Neural cell (in vitro differentiated cells): ENCODE measurements at regions not wholly inside any gene's neighbourhood (a gene's known extent, or its start where the extent isn't known, plus 50 kb on each side); places are given as distances from the start of the nearest gene placed in this dataset.

Source experiments
- H2AFZ ChIP-seq: fragments of 200-600, 300-800 bp; sonication (generic), shearing (Covaris generic); 2 replicates; pipeline ENCODE4 v1.6.0; 2014; ENCODE audit warnings: low read depth, mild to moderate bottlenecking, antibody characterized with exemption, low read length, moderate library complexity
- H3F3A ChIP-seq: fragments of 200-600 bp; shearing (Covaris generic); 2 replicates; pipeline ENCODE4 v1.6.1; 2016; ENCODE audit warnings: mild to moderate bottlenecking, moderate library complexity, mixed read lengths, antibody characterized with exemption, low read length; ENCODE audit not compliant: insufficient read depth, poor library complexity, severe bottlenecking
- H3K27ac ChIP-seq: fragments of 200-600, 300-800 bp; sonication (generic), shearing (Covaris generic); 2 replicates; pipeline ENCODE4 v1.5.1; 2014; ENCODE audit warnings: mild to moderate bottlenecking, low read length, moderate library complexity
- H3K27me3 ChIP-seq: fragments of 300-800, 200-600 bp; sonication (generic), shearing (Covaris generic); 2 replicates; pipeline ENCODE4 v1.6.0; 2014; ENCODE audit warnings: mild to moderate bottlenecking, low read depth, low read length, moderate library complexity; ENCODE audit not compliant: insufficient read depth
- H3K36me3 ChIP-seq: fragments of 300-800, 200-600 bp; sonication (generic), shearing (Covaris generic); 2 replicates; pipeline ENCODE4 v1.5.1; 2014; ENCODE audit warnings: mild to moderate bottlenecking, antibody characterized with exemption, low read length, moderate library complexity; ENCODE audit not compliant: insufficient read depth
- H3K4me2 ChIP-seq: fragments of 300-800, 200-600 bp; sonication (generic), shearing (Covaris generic); 2 replicates; pipeline ENCODE4 v1.6.0; 2014; ENCODE audit warnings: mild to moderate bottlenecking, low read length
- H3K4me3 ChIP-seq: fragments of 300-800, 200-600 bp; sonication (generic), shearing (Covaris generic); 2 replicates; pipeline ENCODE4 v1.5.1; 2014; ENCODE audit warnings: mild to moderate bottlenecking, low read length, moderate library complexity
- H3K79me2 ChIP-seq: fragments of 200-600 bp; shearing (Covaris generic); replicated peaks from 2 replicates; pipeline ENCODE4 v1.6.0; 2014; ENCODE audit warnings: mild to moderate bottlenecking, low read length, moderate library complexity; ENCODE audit not compliant: insufficient read depth
- H3K9ac ChIP-seq: fragments of 300-800, 200-600 bp; sonication (generic), shearing (Covaris generic); 2 replicates; pipeline ENCODE4 v1.6.1; 2016; ENCODE audit warnings: mild to moderate bottlenecking, low read length, mixed read lengths
- H3K9me2 ChIP-seq: fragments of 200-600 bp; shearing (Covaris generic); 2 replicates; pipeline ENCODE4 v1.6.1; 2016; ENCODE audit warnings: mild to moderate bottlenecking, low read length, mixed read lengths; ENCODE audit not compliant: insufficient read depth
- H3K9me3 ChIP-seq: fragments of 200-600, 300-800 bp; sonication (generic), shearing (Covaris generic); 2 replicates; pipeline ENCODE4 v1.6.1; 2016; ENCODE audit warnings: mild to moderate bottlenecking, mixed run types, low read length, moderate library complexity, mixed read lengths
- H4K20me1 ChIP-seq: fragments of 200-600 bp; shearing (Covaris generic); 2 replicates; pipeline ENCODE4 v1.6.1; 2016; ENCODE audit warnings: mild to moderate bottlenecking, mixed run types; ENCODE audit not compliant: insufficient read depth
- EP300 ChIP-seq: fragments of 450-650 bp; conservative IDR thresholded peaks from 2 replicates; pipeline ENCODE4 v1.6.1; 2014; ENCODE audit warnings: antibody characterized with exemption, mild to moderate bottlenecking, moderate library complexity; ENCODE audit not compliant: poor library complexity, severe bottlenecking
- EZH2 ChIP-seq: fragments of 200-600, 300-800 bp; shearing (Covaris generic), sonication (generic); IDR thresholded peaks from 2 replicates; pipeline ENCODE4 v1.6.1; 2014; ENCODE audit warnings: antibody characterized with exemption, low read length, borderline replicate concordance, mild to moderate bottlenecking; ENCODE audit not compliant: insufficient read depth, poor library complexity, severe bottlenecking
- MXI1 ChIP-seq: fragments of 450-650 bp; conservative IDR thresholded peaks from 2 replicates; pipeline ENCODE4 v1.6.1; 2014; ENCODE audit warnings: antibody characterized with exemption, mild to moderate bottlenecking; ENCODE audit not compliant: poor library complexity, severe bottlenecking
- POLR2AphosphoS5 ChIP-seq: IDR thresholded peaks from 2 replicates; pipeline ENCODE4 v1.6.1; 2012
- RAD21 ChIP-seq: fragments of 450-650 bp; conservative IDR thresholded peaks from 2 replicates; pipeline ENCODE4 v1.6.1; 2014; ENCODE audit warnings: antibody characterized with exemption, mild to moderate bottlenecking, moderate library complexity
- SMC3 ChIP-seq: fragments of 450-650 bp; conservative IDR thresholded peaks from 2 replicates; pipeline ENCODE4 v1.6.1; 2014; ENCODE audit warnings: antibody characterized with exemption, mild to moderate bottlenecking, moderate library complexity; ENCODE audit not compliant: poor library complexity
- TAF1 ChIP-seq: IDR thresholded peaks from 2 replicates; pipeline ENCODE4 v1.6.1; 2012; ENCODE audit warnings: low read depth
- TF ChIP-seq, protein P1 (sequence below): fragments of 450-650 bp; IDR thresholded peaks from 2 replicates; pipeline ENCODE4 v1.5.1; 2014; ENCODE audit warnings: antibody characterized with exemption, mild to moderate bottlenecking, moderate library complexity; ENCODE audit not compliant: poor library complexity, severe bottlenecking
- TF ChIP-seq, protein P2 (sequence below): IDR thresholded peaks from 2 replicates; pipeline ENCODE4 v1.6.1; 2012; ENCODE audit warnings: borderline replicate concordance

DNA sequence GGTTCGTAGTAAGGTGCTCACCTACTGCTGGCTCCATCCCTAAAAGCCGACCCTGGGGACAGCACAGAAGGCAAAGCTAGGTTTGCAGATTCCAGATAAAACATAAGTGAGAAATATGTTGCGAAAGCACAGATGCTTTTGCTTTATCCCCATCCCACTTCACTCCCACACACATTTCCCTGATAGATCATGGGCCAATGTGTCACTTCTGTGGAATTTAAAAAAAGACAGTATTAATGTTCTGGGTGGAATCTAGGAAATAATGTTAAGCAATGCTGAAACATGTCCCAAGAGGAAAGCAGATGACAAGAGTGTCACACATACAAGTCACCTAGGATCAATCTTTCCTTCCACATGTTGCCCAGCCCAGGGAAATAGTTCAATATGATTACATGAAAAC, 661.0 kb upstream of the MIR17HG start:
- no peak overlapping the region for H2AFZ ChIP-seq
- H3K9ac ChIP-seq = no peak overlapping the region
- H3K4me3 ChIP-seq = no peak overlapping the region
- no peaks in the 10 kb centered on the region for H3K9me3 ChIP-seq
- no peaks in the 10 kb centered on the region for H3K79me2 ChIP-seq
- H3K27ac ChIP-seq = peak overlapping the region; percentile 24
- no peaks in the 10 kb centered on the region for H4K20me1 ChIP-seq
- no peaks in the 10 kb centered on the region for H3K27me3 ChIP-seq
- H3K36me3 ChIP-seq = no peaks in the 10 kb centered on the region
- TF ChIP-seq EP300 (no peak), POLR2AphosphoS5 (peak; percentile 17)
- H3K4me2 ChIP-seq = no peak overlapping the region
- H3F3A ChIP-seq = peaks cover 4% of the 10 kb centered on the region
- H3K9me2 ChIP-seq = no peaks in the 10 kb centered on the region

DNA sequence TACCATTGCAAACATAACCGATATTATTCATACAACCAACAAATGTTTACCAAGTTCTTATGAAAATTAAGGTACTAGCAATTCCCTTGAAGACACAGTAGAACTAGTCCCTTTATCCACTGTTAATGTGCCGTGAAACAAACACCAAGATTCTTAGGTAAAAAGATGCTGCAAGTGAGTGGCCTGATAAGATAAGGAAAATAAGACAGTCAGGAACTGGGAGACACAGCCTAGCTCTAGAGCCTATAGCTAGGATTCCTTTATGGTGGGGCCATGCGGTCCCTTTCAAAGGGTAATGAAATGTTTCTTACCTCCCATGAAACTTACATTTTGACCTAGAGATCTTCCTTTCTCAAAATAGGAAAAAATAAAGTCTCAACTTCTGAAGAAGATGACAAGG, 658.4 kb upstream of the MIR17HG start:
- H3K36me3 ChIP-seq = no peaks in the 10 kb centered on the region
- H3F3A ChIP-seq = peaks cover 4% of the 10 kb centered on the region
- no peak overlapping the region for H3K4me2 ChIP-seq
- TF ChIP-seq EZH2 (no peak), POLR2AphosphoS5 (no peak), RAD21 (no peak), TAF1 (no peak), MXI1 (no peak), EP300 (no peak), SMC3 (no peak)
- TF ChIP-seq, protein P1, sequence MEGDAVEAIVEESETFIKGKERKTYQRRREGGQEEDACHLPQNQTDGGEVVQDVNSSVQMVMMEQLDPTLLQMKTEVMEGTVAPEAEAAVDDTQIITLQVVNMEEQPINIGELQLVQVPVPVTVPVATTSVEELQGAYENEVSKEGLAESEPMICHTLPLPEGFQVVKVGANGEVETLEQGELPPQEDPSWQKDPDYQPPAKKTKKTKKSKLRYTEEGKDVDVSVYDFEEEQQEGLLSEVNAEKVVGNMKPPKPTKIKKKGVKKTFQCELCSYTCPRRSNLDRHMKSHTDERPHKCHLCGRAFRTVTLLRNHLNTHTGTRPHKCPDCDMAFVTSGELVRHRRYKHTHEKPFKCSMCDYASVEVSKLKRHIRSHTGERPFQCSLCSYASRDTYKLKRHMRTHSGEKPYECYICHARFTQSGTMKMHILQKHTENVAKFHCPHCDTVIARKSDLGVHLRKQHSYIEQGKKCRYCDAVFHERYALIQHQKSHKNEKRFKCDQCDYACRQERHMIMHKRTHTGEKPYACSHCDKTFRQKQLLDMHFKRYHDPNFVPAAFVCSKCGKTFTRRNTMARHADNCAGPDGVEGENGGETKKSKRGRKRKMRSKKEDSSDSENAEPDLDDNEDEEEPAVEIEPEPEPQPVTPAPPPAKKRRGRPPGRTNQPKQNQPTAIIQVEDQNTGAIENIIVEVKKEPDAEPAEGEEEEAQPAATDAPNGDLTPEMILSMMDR = no peak
- TF ChIP-seq, protein P2, sequence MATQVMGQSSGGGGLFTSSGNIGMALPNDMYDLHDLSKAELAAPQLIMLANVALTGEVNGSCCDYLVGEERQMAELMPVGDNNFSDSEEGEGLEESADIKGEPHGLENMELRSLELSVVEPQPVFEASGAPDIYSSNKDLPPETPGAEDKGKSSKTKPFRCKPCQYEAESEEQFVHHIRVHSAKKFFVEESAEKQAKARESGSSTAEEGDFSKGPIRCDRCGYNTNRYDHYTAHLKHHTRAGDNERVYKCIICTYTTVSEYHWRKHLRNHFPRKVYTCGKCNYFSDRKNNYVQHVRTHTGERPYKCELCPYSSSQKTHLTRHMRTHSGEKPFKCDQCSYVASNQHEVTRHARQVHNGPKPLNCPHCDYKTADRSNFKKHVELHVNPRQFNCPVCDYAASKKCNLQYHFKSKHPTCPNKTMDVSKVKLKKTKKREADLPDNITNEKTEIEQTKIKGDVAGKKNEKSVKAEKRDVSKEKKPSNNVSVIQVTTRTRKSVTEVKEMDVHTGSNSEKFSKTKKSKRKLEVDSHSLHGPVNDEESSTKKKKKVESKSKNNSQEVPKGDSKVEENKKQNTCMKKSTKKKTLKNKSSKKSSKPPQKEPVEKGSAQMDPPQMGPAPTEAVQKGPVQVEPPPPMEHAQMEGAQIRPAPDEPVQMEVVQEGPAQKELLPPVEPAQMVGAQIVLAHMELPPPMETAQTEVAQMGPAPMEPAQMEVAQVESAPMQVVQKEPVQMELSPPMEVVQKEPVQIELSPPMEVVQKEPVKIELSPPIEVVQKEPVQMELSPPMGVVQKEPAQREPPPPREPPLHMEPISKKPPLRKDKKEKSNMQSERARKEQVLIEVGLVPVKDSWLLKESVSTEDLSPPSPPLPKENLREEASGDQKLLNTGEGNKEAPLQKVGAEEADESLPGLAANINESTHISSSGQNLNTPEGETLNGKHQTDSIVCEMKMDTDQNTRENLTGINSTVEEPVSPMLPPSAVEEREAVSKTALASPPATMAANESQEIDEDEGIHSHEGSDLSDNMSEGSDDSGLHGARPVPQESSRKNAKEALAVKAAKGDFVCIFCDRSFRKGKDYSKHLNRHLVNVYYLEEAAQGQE = no peak
- no peak overlapping the region for H3K9ac ChIP-seq
- H4K20me1 ChIP-seq = no peaks in the 10 kb centered on the region
- H3K79me2 ChIP-seq = no peaks in the 10 kb centered on the region
- H3K9me2 ChIP-seq = no peaks in the 10 kb centered on the region
- H3K9me3 ChIP-seq = no peaks in the 10 kb centered on the region
- no peaks in the 10 kb centered on the region for H3K27me3 ChIP-seq
- no peak overlapping the region for H3K27ac ChIP-seq
- H2AFZ ChIP-seq = no peak overlapping the region
- no peak overlapping the region for H3K4me3 ChIP-seq
